Hepatocyte (in vitro differentiated cells): ENCODE measurements at regions not wholly inside any gene's neighbourhood (a gene's known extent, or its start where the extent isn't known, plus 50 kb on each side); places are given as distances from the start of the nearest gene placed in this dataset.

Experiments
- DNase-seq: peaks from one replicate; pipeline ENCODE4 v3.0.0-alpha.2; 2016; ENCODE audit warnings: low spot score
- H2AFZ ChIP-seq: fragments of 200-600 bp; sonication (generic); 2 replicates; pipeline ENCODE4 v1.6.0; 2016; ENCODE audit warnings: antibody characterized with exemption, mild to moderate bottlenecking
- H3K27ac ChIP-seq: fragments of 200-600 bp; sonication (generic); 2 replicates; pipeline ENCODE4 v1.5.1; 2016; ENCODE audit warnings: mild to moderate bottlenecking
- H3K27me3 ChIP-seq: fragments of 200-600 bp; sonication (generic); 2 replicates; pipeline ENCODE4 v1.6.1; 2016
- H3K36me3 ChIP-seq: fragments of 200-600 bp; sonication (generic); replicated peaks from 2 replicates; pipeline ENCODE4 v1.5.1; 2016; ENCODE audit warnings: low read depth; ENCODE audit not compliant: insufficient read depth
- H3K4me1 ChIP-seq: fragments of 200-600 bp; sonication (generic); 2 replicates; pipeline ENCODE4 v1.5.1; 2016; ENCODE audit warnings: mild to moderate bottlenecking, moderate library complexity; ENCODE audit not compliant: insufficient read depth
- H3K4me2 ChIP-seq: fragments of 200-600 bp; sonication (generic); 2 replicates; pipeline ENCODE4 v1.6.0; 2016
- H3K4me3 ChIP-seq: fragments of 200-600 bp; sonication (generic); 2 replicates; pipeline ENCODE4 v1.5.1; 2016; ENCODE audit warnings: mild to moderate bottlenecking
- H3K79me2 ChIP-seq: fragments of 200-600 bp; sonication (generic); 2 replicates; pipeline ENCODE4 v1.6.0; 2017; ENCODE audit warnings: mild to moderate bottlenecking
- H3K9me2 ChIP-seq: fragments of 200-600 bp; sonication (generic); replicated peaks from 2 replicates; pipeline ENCODE4 v1.6.0; 2017; ENCODE audit warnings: mild to moderate bottlenecking; ENCODE audit not compliant: insufficient read depth
- H3K9me3 ChIP-seq: fragments of 200-600 bp; sonication (generic); 2 replicates; pipeline ENCODE4 v1.5.1; 2016; ENCODE audit warnings: low read depth, mild to moderate bottlenecking
- H4K20me1 ChIP-seq: fragments of 200-600 bp; sonication (generic); 2 replicates; pipeline ENCODE4 v1.6.0; 2016; ENCODE audit warnings: mild to moderate bottlenecking; ENCODE audit not compliant: insufficient read depth, poor library complexity, severe bottlenecking
- EZH2 ChIP-seq: fragments of 200-600 bp; sonication (generic); IDR thresholded peaks from 2 replicates; pipeline ENCODE4 v1.6.1; 2016; ENCODE audit warnings: antibody characterized with exemption, mild to moderate bottlenecking, borderline replicate concordance
- EZH2phosphoT487 ChIP-seq: fragments of 200-600 bp; sonication (generic); IDR thresholded peaks from one replicate; pipeline ENCODE4 v1.6.1; 2018; ENCODE audit warnings: antibody characterized with exemption, mild to moderate bottlenecking, low read depth, moderate library complexity; ENCODE audit not compliant: unreplicated experiment, severe bottlenecking
- WGBS: methylation state at CpG from one replicate; pipeline ENCODE4 v1.1.6; 2016; ENCODE audit warnings: low lambda C conversion rate; ENCODE audit errors: missing lambda C conversion rate; 5-methylcytosine and 5-hydroxymethylcytosine counted together
- TF ChIP-seq, protein P1 (sequence below): fragments of 200-600 bp; sonication (generic); IDR thresholded peaks from 2 replicates; pipeline ENCODE4 v1.5.1; 2016; ENCODE audit warnings: antibody characterized with exemption, mild to moderate bottlenecking; ENCODE audit not compliant: poor library complexity

DNA sequence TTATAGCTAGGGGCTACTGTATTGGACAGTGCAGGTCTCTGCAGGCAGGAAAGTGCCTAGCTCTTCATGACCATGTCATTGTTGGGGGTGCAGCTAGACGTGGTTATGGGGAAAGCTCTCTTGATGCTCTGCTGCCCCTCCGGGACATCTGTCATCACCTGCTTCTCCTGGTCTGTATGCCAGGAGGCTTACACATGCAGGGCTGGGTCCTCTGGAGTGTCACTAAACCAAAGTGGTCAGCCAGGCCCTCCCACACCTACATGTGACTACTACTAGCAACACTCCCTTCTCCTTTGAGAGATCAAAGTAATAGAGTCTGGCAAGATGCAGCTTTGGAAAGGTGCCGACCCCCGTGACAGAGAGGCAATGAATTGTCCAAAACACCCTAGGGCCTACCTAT is 98.5 kb downstream of the SST start:
- no peak overlapping the region for H3K4me3 ChIP-seq
- WGBS = 75% methylated on average over 4 of the region's 4 CpGs
- peaks cover 17% of the 10 kb centered on the region for H3K4me1 ChIP-seq
- no peaks in the 10 kb centered on the region for H3K79me2 ChIP-seq
- no peaks in the 10 kb centered on the region for H4K20me1 ChIP-seq
- H2AFZ ChIP-seq = no peak overlapping the region
- DNase-seq = no peak
- no peak for TF ChIP-seq EZH2
- TF ChIP-seq, protein P1, sequence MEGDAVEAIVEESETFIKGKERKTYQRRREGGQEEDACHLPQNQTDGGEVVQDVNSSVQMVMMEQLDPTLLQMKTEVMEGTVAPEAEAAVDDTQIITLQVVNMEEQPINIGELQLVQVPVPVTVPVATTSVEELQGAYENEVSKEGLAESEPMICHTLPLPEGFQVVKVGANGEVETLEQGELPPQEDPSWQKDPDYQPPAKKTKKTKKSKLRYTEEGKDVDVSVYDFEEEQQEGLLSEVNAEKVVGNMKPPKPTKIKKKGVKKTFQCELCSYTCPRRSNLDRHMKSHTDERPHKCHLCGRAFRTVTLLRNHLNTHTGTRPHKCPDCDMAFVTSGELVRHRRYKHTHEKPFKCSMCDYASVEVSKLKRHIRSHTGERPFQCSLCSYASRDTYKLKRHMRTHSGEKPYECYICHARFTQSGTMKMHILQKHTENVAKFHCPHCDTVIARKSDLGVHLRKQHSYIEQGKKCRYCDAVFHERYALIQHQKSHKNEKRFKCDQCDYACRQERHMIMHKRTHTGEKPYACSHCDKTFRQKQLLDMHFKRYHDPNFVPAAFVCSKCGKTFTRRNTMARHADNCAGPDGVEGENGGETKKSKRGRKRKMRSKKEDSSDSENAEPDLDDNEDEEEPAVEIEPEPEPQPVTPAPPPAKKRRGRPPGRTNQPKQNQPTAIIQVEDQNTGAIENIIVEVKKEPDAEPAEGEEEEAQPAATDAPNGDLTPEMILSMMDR = no peak
- H3K27ac ChIP-seq = peak overlapping the region; percentile 47
- H3K9me2 ChIP-seq = no peaks in the 10 kb centered on the region
- H3K36me3 ChIP-seq = no peaks in the 10 kb centered on the region
- H3K27me3 ChIP-seq = no peaks in the 10 kb centered on the region
- H3K9me3 ChIP-seq = no peaks in the 10 kb centered on the region
- no peak overlapping the region for H3K4me2 ChIP-seq

DNA sequence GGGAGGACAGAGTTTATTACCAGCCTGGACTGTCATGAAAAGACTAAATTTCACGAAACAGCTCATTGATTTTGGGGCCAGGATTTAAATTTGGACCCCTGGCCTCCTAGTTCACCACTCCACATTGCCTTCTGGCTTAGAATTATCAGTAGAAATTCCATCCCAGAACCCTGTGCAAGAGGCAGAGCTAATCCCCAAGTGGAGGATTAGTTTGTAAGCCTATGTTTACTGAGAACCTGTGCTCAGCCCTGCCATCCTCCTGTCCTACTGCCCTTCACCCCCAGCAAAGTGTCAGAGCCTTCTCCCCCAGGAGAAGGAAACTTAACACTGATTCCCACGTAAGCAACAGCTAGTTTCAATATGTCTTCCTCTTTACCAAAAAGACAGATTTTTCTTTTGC is 99.4 kb downstream of the SST start:
- 37% methylated on average over 2 of the region's 2 CpGs for WGBS
- Histone ChIP-seq H3K27ac (peak overlapping the region; percentile 47), H3K9me2 (no peaks in the 10 kb centered on the region), H2AFZ (no peak overlapping the region), H3K79me2 (no peaks in the 10 kb centered on the region), H3K4me3 (no peak overlapping the region), H3K9me3 (no peaks in the 10 kb centered on the region), H3K4me2 (no peak overlapping the region), H3K4me1 (peaks cover 17% of the 10 kb centered on the region), H3K27me3 (no peaks in the 10 kb centered on the region), H4K20me1 (no peaks in the 10 kb centered on the region), H3K36me3 (no peaks in the 10 kb centered on the region)
- DNase-seq = peak; percentile 11
- TF ChIP-seq EZH2 = no peak

DNA sequence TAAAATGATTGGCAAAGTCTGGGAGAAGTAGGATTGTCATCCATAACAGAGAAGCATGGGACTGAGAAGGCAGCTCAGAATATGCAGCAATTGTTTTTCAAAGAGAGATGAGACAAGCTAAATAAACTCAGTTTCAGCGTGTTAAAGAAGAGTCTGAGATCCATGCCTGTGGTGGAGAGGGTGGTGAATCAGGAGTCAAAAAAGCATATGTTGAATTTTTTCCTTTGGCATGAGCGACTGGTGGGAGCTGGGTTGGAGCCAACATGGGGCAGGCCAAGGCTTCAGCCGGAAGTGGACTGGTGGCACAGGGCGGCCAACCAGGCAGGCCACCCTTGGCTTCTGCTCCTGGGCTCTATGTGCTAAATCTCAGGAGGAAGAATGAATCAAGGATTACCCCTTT is 102.0 kb downstream of the SST start:
- WGBS = 81% methylated on average over 4 of the region's 4 CpGs
- no peak for TF ChIP-seq EZH2phosphoT487

DNA sequence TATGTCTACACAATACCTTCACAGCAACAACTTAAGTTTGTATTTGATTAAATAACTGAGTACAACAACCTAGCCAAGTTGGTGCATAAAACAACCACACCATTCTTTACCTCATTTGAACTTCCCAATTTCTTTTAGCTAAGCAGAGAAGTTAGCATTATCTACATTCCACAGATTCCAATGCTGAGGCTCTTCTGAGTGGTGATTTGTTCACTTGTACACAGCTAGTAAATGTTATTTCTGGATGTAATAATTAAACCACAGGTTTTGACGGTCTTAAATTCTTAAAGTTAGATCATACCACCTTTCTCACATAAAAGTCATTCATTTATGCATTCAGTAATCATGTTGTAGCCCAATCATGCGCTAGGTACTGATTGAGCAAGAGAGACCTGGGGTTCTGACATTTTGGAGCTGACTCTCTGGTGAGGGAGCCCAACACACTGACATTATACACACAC is 102.5 kb downstream of the SST start:
- Histone ChIP-seq H3K79me2 (no peaks in the 10 kb centered on the region), H3K27me3 (no peaks in the 10 kb centered on the region), H3K4me1 (peaks cover 17% of the 10 kb centered on the region), H3K4me2 (no peak overlapping the region), H3K4me3 (no peak overlapping the region), H3K36me3 (no peaks in the 10 kb centered on the region), H2AFZ (no peak overlapping the region), H3K9me3 (no peaks in the 10 kb centered on the region), H3K27ac (no peak overlapping the region), H4K20me1 (no peaks in the 10 kb centered on the region), H3K9me2 (no peaks in the 10 kb centered on the region)
- TF ChIP-seq, protein P1 = no peak
- TF ChIP-seq EZH2 = no peak
- TF ChIP-seq EZH2phosphoT487 = no peak
- no peak for DNase-seq
- 42% methylated on average over 2 of the region's 2 CpGs for WGBS

More for the DNA sequence above, 102.0 kb downstream of the SST start:
- H4K20me1 ChIP-seq = no peaks in the 10 kb centered on the region
- H3K9me2 ChIP-seq = no peaks in the 10 kb centered on the region
- no peaks in the 10 kb centered on the region for H3K9me3 ChIP-seq
- no peak overlapping the region for H3K27ac ChIP-seq
- no peak overlapping the region for H3K4me3 ChIP-seq
- H2AFZ ChIP-seq = no peak overlapping the region
- no peaks in the 10 kb centered on the region for H3K79me2 ChIP-seq
- no peaks in the 10 kb centered on the region for H3K36me3 ChIP-seq
- H3K4me1 ChIP-seq = peaks cover 17% of the 10 kb centered on the region
- H3K4me2 ChIP-seq = no peak overlapping the region
- no peaks in the 10 kb centered on the region for H3K27me3 ChIP-seq
- DNase-seq = no peak
